ENCODE measurements at regions not wholly inside any gene's neighbourhood (a gene's known extent, or its start where the extent isn't known, plus 50 kb on each side); places are given as distances from the start of the nearest gene placed in this dataset.
"Not testable (repeated sequence)": the region's sequence is repeated elsewhere in the genome, so short reads cannot be mapped to it uniquely, and the experiment has no call there.

GRCh38 chr6:159540152-159540551 lies 152.9 kb downstream of the SOD2 start:
- TF ChIP-seq, protein P1, sequence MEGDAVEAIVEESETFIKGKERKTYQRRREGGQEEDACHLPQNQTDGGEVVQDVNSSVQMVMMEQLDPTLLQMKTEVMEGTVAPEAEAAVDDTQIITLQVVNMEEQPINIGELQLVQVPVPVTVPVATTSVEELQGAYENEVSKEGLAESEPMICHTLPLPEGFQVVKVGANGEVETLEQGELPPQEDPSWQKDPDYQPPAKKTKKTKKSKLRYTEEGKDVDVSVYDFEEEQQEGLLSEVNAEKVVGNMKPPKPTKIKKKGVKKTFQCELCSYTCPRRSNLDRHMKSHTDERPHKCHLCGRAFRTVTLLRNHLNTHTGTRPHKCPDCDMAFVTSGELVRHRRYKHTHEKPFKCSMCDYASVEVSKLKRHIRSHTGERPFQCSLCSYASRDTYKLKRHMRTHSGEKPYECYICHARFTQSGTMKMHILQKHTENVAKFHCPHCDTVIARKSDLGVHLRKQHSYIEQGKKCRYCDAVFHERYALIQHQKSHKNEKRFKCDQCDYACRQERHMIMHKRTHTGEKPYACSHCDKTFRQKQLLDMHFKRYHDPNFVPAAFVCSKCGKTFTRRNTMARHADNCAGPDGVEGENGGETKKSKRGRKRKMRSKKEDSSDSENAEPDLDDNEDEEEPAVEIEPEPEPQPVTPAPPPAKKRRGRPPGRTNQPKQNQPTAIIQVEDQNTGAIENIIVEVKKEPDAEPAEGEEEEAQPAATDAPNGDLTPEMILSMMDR (IDR thresholded peaks at IDR 0.05; ENCODE audit: extremely low read depth, missing control alignments) = no peak
- no peak for DNase-seq (ENCODE audit: low spot score)

DNA sequence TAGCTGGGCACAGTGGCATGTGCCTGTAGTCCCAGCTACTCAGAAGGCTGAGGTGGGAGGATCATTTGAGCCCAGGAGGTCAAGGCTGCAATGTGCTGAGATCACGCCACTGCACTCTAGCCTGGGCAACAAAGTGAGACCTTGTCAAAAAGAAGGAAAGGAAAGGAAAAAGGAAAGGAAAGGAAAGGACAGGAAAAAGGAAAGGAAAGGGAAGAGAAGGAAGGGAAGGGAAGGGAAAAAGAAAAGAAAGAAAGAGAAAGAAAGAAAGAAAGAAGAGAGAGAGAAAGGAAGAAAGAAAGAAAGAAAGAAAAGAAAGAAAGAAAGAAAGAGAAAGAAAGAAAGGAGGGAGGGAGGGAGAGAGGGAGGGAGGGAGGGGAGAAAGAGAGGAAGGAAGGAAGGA lies 155.0 kb downstream of the SOD2 start:
- not testable (repeated sequence) for DNase-seq (ENCODE audit: low spot score)

- no peak for DNase-seq (ENCODE audit: low spot score)
- TF ChIP-seq, protein P1 (IDR thresholded peaks at IDR 0.05; ENCODE audit: extremely low read depth, missing control alignments) = no peak
These were observed 157.2 kb downstream of the SOD2 start for GRCh38 chr6:159535656-159536350.

- no peak for DNase-seq (ENCODE audit: low spot score)
- TF ChIP-seq, protein P1 (IDR thresholded peaks at IDR 0.05; ENCODE audit: extremely low read depth, missing control alignments) = no peak
These were observed 159.5 kb downstream of the SOD2 start for GRCh38 chr6:159533568-159533967.

- TF ChIP-seq, protein P1 (IDR thresholded peaks at IDR 0.05; ENCODE audit: extremely low read depth, missing control alignments) = no peak
- DNase-seq (ENCODE audit: low spot score) = no peak
These were observed 160.0 kb downstream of the SOD2 start for GRCh38 chr6:159533016-159533415.

DNA sequence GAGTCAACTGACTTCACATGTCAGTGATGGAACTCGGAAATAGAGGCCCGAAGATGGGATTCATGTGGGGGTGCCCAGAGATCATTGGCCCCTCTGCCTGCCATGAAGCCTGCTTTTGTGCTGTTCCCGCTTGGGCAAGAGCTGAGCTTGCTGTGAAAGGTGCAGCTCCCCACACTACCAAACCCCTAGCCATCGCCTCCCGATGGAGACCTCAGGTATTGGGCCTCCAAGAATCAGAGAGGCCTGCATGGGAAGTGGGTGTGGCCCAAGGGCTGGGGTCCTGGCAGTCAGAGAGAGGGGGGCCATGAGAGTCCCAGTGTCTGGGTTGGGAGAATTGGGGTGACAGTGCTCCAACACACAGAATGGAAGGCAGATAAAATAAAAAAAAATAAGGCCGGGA lies 160.9 kb downstream of the SOD2 start:
- TF ChIP-seq, protein P1 (IDR thresholded peaks at IDR 0.05; ENCODE audit: extremely low read depth, missing control alignments) = no peak
- DNase-seq (ENCODE audit: low spot score) = no peak

- TF ChIP-seq, protein P1 (IDR thresholded peaks at IDR 0.05; ENCODE audit: extremely low read depth, missing control alignments) = no peak
- DNase-seq (ENCODE audit: low spot score) = no peak
These were observed 163.1 kb downstream of the SOD2 start for GRCh38 chr6:159529934-159530333.

DNA sequence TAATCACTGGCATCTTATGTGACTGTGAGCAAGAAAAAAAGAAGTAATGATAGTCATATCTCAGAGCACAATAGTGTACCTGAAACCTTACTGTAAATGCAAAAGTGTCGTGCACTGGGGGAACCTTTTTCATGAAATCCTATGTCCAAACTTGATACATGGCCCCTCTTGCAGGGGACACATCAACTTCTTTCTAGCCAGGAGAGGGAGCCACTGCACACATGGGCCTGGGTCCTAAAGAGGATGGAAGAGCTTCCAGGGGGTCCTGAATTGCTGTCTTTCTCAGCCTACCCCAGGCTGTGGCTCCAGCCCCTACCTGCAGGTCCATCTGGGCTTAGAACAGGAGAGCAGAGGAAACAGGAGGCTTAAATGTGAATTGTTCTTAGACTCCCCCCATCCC lies 165.7 kb downstream of the SOD2 start:
- DNase-seq (ENCODE audit: low spot score) = no peak
- TF ChIP-seq, protein P1 (IDR thresholded peaks at IDR 0.05; ENCODE audit: extremely low read depth, missing control alignments) = no peak
